ENCODE measurements at regions not wholly inside any gene's neighbourhood (a gene's known extent, or its start where the extent isn't known, plus 50 kb on each side); places are given as distances from the start of the nearest gene placed in this dataset.

DNA sequence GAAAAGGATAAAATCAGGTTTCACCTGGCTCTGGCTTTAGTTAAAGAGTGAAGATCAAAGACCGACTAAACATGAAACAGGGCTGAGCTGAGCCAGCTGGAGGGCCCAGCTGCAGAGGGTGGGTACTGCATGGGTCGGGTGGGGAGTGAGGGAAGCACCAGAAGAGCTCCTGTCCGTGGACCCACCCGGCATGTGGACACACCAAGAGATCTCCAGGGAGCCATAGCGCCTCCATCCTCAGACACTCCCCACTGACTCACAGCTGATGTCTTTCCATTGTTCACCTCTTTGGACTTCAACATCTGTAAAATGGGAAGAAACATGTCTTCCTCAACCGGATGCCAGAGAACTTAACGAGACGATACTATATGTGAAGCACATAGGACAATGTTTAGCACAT lies 178.3 kb upstream of the KLHL29 start:
- no peak for TF ChIP-seq EZH2 (IDR thresholded peaks at IDR 0.05; ENCODE audit: borderline replicate concordance, low read depth, low read length, severe bottlenecking)
- TF ChIP-seq, protein P1, sequence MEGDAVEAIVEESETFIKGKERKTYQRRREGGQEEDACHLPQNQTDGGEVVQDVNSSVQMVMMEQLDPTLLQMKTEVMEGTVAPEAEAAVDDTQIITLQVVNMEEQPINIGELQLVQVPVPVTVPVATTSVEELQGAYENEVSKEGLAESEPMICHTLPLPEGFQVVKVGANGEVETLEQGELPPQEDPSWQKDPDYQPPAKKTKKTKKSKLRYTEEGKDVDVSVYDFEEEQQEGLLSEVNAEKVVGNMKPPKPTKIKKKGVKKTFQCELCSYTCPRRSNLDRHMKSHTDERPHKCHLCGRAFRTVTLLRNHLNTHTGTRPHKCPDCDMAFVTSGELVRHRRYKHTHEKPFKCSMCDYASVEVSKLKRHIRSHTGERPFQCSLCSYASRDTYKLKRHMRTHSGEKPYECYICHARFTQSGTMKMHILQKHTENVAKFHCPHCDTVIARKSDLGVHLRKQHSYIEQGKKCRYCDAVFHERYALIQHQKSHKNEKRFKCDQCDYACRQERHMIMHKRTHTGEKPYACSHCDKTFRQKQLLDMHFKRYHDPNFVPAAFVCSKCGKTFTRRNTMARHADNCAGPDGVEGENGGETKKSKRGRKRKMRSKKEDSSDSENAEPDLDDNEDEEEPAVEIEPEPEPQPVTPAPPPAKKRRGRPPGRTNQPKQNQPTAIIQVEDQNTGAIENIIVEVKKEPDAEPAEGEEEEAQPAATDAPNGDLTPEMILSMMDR (IDR thresholded peaks at IDR 0.05; ENCODE audit: borderline replicate concordance, extremely low read depth, low read length, poor library complexity, severe bottlenecking), result no peak
- no peak overlapping the region for H3K4me3 ChIP-seq (ENCODE audit: low read depth in 1 of 2, low read length in 2 of 2)
- ATAC-seq (ENCODE audit: insufficient read depth, low read depth) (no peak), DNase-seq (no peak)
- no peaks in the 10 kb centered on the region for H3K36me3 ChIP-seq (ENCODE audit: insufficient read depth, low read length)
- no peak overlapping the region for H3K4me2 ChIP-seq (ENCODE audit: insufficient read depth, low read length)
- H3K4me1 ChIP-seq (ENCODE audit: insufficient read depth, low read length), result no peaks in the 10 kb centered on the region
- H3K9me3 ChIP-seq (ENCODE audit: insufficient read depth, low read length, severe bottlenecking), result no peaks in the 10 kb centered on the region
- H3K9ac ChIP-seq (ENCODE audit: low read depth, low read length), result no peak overlapping the region
- H3K27ac ChIP-seq (ENCODE audit: low read length), result no peak overlapping the region
- no peaks in the 10 kb centered on the region; the same call in 1 of the 2 replicates for H4K20me1 ChIP-seq (ENCODE audit: insufficient read depth, low read length)
- H3K27me3 ChIP-seq (ENCODE audit: insufficient read depth, low read length, poor library complexity), result no peaks in the 10 kb centered on the region
- no peaks in the 10 kb centered on the region for H3K79me2 ChIP-seq (ENCODE audit: insufficient read depth, low read length)
- no peak overlapping the region for H2AFZ ChIP-seq (ENCODE audit: low read depth, low read length)

DNA sequence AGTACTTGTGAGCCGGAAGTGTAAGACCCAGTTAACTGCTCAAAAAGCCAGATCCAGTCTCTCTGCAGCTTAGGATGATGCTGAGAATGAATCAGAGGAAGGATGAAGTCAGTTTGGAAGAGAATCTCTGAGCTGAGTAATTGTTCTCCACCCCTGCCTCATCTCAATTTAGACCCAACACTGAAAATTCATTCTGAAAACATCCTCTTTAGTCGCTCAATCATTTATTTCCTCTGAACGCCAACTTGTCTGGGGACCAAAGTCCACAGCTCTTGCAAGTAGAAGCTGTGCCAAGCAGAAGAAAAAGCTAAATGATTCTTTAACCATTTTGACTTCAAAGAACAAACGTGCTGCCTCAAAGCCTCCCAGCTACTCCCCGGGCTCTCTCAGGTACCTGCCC lies 177.1 kb upstream of the KLHL29 start:
- DNase-seq, result no peak
- H3K4me2 ChIP-seq (ENCODE audit: insufficient read depth, low read length), result no peak overlapping the region

GRCh38 chr2:23208339-23208738 lies 176.6 kb upstream of the KLHL29 start:
- Histone ChIP-seq H3K79me2 (ENCODE audit: insufficient read depth, low read length) (no peaks in the 10 kb centered on the region), H3K4me2 (ENCODE audit: insufficient read depth, low read length) (no peak overlapping the region), H3K4me1 (ENCODE audit: insufficient read depth, low read length) (no peaks in the 10 kb centered on the region), H3K9ac (ENCODE audit: low read depth, low read length) (no peak overlapping the region), H3K27me3 (ENCODE audit: insufficient read depth, low read length, poor library complexity) (no peaks in the 10 kb centered on the region), H3K9me3 (ENCODE audit: insufficient read depth, low read length, severe bottlenecking) (no peaks in the 10 kb centered on the region), H4K20me1 (ENCODE audit: insufficient read depth, low read length) (no peaks in the 10 kb centered on the region; the same call in 1 of the 2 replicates), H3K36me3 (ENCODE audit: insufficient read depth, low read length) (no peaks in the 10 kb centered on the region), H2AFZ (ENCODE audit: low read depth, low read length) (no peak overlapping the region), H3K27ac (ENCODE audit: low read length) (no peak overlapping the region), H3K4me3 (ENCODE audit: low read depth in 1 of 2, low read length in 2 of 2) (no peak overlapping the region)
- no peak for TF ChIP-seq EZH2 (IDR thresholded peaks at IDR 0.05; ENCODE audit: borderline replicate concordance, low read depth, low read length, severe bottlenecking)
- TF ChIP-seq, protein P1 (IDR thresholded peaks at IDR 0.05; ENCODE audit: borderline replicate concordance, extremely low read depth, low read length, poor library complexity, severe bottlenecking), result no peak
- DNase-seq (no peak), ATAC-seq (ENCODE audit: insufficient read depth, low read depth) (no peak)

More for the DNA sequence above, 177.1 kb upstream of the KLHL29 start:
- H3K27me3 ChIP-seq (ENCODE audit: insufficient read depth, low read length, poor library complexity), result no peaks in the 10 kb centered on the region
- TF ChIP-seq EZH2 (IDR thresholded peaks at IDR 0.05; ENCODE audit: borderline replicate concordance, low read depth, low read length, severe bottlenecking), result no peak
- TF ChIP-seq, protein P1 (IDR thresholded peaks at IDR 0.05; ENCODE audit: borderline replicate concordance, extremely low read depth, low read length, poor library complexity, severe bottlenecking), result no peak
- no peaks in the 10 kb centered on the region for H3K9me3 ChIP-seq (ENCODE audit: insufficient read depth, low read length, severe bottlenecking)
- no peak overlapping the region for H2AFZ ChIP-seq (ENCODE audit: low read depth, low read length)
- no peaks in the 10 kb centered on the region; the same call in 1 of the 2 replicates for H4K20me1 ChIP-seq (ENCODE audit: insufficient read depth, low read length)
- H3K79me2 ChIP-seq (ENCODE audit: insufficient read depth, low read length), result no peaks in the 10 kb centered on the region
- H3K27ac ChIP-seq (ENCODE audit: low read length), result no peak overlapping the region
- H3K36me3 ChIP-seq (ENCODE audit: insufficient read depth, low read length), result no peaks in the 10 kb centered on the region
- no peak for ATAC-seq (ENCODE audit: insufficient read depth, low read depth)
- H3K4me1 ChIP-seq (ENCODE audit: insufficient read depth, low read length), result no peaks in the 10 kb centered on the region
- H3K9ac ChIP-seq (ENCODE audit: low read depth, low read length), result no peak overlapping the region
- H3K4me3 ChIP-seq (ENCODE audit: low read depth in 1 of 2, low read length in 2 of 2), result no peak overlapping the region

DNA sequence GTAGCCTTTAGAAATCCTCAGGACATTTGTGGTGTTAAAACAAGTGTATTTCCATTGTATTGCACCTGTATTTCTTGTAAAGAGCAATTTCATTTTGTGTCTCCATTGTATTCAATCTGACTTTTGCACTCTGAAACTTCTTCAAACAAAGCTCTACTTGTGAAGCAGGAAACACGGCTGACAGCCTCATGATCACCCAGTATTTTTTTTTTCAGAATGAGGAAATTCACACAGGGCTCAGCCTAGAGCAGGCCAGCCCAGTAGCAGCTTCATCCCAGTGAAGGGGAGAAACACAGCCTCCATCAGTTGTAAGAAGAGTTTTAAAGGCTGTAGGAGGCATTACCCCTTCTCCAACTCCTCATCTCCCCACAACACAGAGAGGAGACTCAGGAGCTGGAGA lies 175.9 kb upstream of the KLHL29 start:
- Histone ChIP-seq H3K79me2 (ENCODE audit: insufficient read depth, low read length) (no peaks in the 10 kb centered on the region), H3K9ac (ENCODE audit: low read depth, low read length) (no peak overlapping the region), H3K27ac (ENCODE audit: low read length) (no peak overlapping the region), H3K36me3 (ENCODE audit: insufficient read depth, low read length) (no peaks in the 10 kb centered on the region), H3K4me1 (ENCODE audit: insufficient read depth, low read length) (no peaks in the 10 kb centered on the region), H3K27me3 (ENCODE audit: insufficient read depth, low read length, poor library complexity) (no peaks in the 10 kb centered on the region), H3K4me3 (ENCODE audit: low read depth in 1 of 2, low read length in 2 of 2) (no peak overlapping the region), H3K9me3 (ENCODE audit: insufficient read depth, low read length, severe bottlenecking) (no peaks in the 10 kb centered on the region), H2AFZ (ENCODE audit: low read depth, low read length) (no peak overlapping the region), H3K4me2 (ENCODE audit: insufficient read depth, low read length) (no peak overlapping the region), H4K20me1 (ENCODE audit: insufficient read depth, low read length) (no peaks in the 10 kb centered on the region; the same call in 1 of the 2 replicates)
- ATAC-seq (ENCODE audit: insufficient read depth, low read depth) (no peak), DNase-seq (no peak)
- TF ChIP-seq, protein P1 (IDR thresholded peaks at IDR 0.05; ENCODE audit: borderline replicate concordance, extremely low read depth, low read length, poor library complexity, severe bottlenecking), result no peak
- TF ChIP-seq EZH2 (IDR thresholded peaks at IDR 0.05; ENCODE audit: borderline replicate concordance, low read depth, low read length, severe bottlenecking), result no peak

Measured in DND-41 (cell line).